NCI-H1694 treated with DMSO at 0.1 percent for 48 hours (cell line): ENCODE measurements at regions not wholly inside any gene's neighbourhood (a gene's known extent, or its start where the extent isn't known, plus 50 kb on each side); places are given as distances from the start of the nearest gene placed in this dataset.
A peak's percentile ranks its signal among the peaks of the same experiment; 100 is the strongest.

Experiments
- DNase-seq: peaks from one replicate; lab custom pipeline; 2025; lab: John Stamatoyannopoulos, UW

GRCh38 chr9:71589612-71590011 lies 178.7 kb downstream of the CEMIP2 start:
- no peak for DNase-seq

- no peak for DNase-seq
Measured at GRCh38 chr9:71587576-71588362, 180.5 kb downstream of the CEMIP2 start.

GRCh38 chr9:71583792-71584191 lies 184.5 kb downstream of the CEMIP2 start:
- no peak for DNase-seq

GRCh38 chr9:71582347-71582746 lies 186.0 kb downstream of the CEMIP2 start:
- DNase-seq, result no peak

GRCh38 chr9:71581101-71581500 lies 187.2 kb downstream of the CEMIP2 start:
- no peak for DNase-seq

GRCh38 chr9:71571186-71571585 lies 197.1 kb downstream of the CEMIP2 start:
- DNase-seq, result no peak

GRCh38 chr9:71567890-71568289 lies 200.4 kb downstream of the CEMIP2 start:
- DNase-seq, result no peak

- DNase-seq, result no peak
Measured at GRCh38 chr9:71562140-71562539, 206.2 kb downstream of the CEMIP2 start.

- no peak for DNase-seq
Measured at GRCh38 chr9:71557310-71557709, 211.0 kb downstream of the CEMIP2 start.

- peak; percentile 1 for DNase-seq
Measured at GRCh38 chr9:71552480-71552879, 215.8 kb downstream of the CEMIP2 start.

GRCh38 chr9:71549023-71549422 lies 219.3 kb downstream of the CEMIP2 start:
- DNase-seq, result no peak

- DNase-seq, result no peak
Measured at GRCh38 chr9:71544464-71544863, 223.8 kb downstream of the CEMIP2 start.

GRCh38 chr9:71541436-71541835 lies 226.9 kb downstream of the CEMIP2 start:
- DNase-seq, result no peak

- DNase-seq, result no peak
Measured at GRCh38 chr9:71524996-71525580, 243.2 kb downstream of the CEMIP2 start.

GRCh38 chr9:71524516-71524915 lies 243.8 kb downstream of the CEMIP2 start:
- no peak for DNase-seq

- no peak for DNase-seq
Measured at GRCh38 chr9:71521132-71521531, 247.2 kb downstream of the CEMIP2 start.

- no peak for DNase-seq
Measured at GRCh38 chr9:71519098-71519696, 249.1 kb downstream of the CEMIP2 start.

GRCh38 chr9:71518045-71518827 lies 250.1 kb downstream of the CEMIP2 start:
- DNase-seq, result no peak

- DNase-seq, result no peak
Measured at GRCh38 chr9:71515626-71516025, 252.7 kb downstream of the CEMIP2 start.

GRCh38 chr9:71515107-71515506 lies 253.2 kb downstream of the CEMIP2 start:
- DNase-seq, result no peak

- no peak for DNase-seq
Measured at GRCh38 chr9:71514344-71514975, 253.9 kb downstream of the CEMIP2 start.

GRCh38 chr9:71509054-71509453 lies 259.3 kb downstream of the CEMIP2 start:
- no peak for DNase-seq
